NCI-H2107 treated with DMSO at 0.1 percent for 48 hours (cell line): ENCODE measurements at regions not wholly inside any gene's neighbourhood (a gene's known extent, or its start where the extent isn't known, plus 50 kb on each side); places are given as distances from the start of the nearest gene placed in this dataset.
"Not testable (repeated sequence)": the region's sequence is repeated elsewhere in the genome, so short reads cannot be mapped to it uniquely, and the experiment has no call there.

Experiments
- DNase-seq: peaks from one replicate; lab custom pipeline; 2025; ENCODE audit not compliant: unreplicated experiment; lab: John Stamatoyannopoulos, UW

DNA sequence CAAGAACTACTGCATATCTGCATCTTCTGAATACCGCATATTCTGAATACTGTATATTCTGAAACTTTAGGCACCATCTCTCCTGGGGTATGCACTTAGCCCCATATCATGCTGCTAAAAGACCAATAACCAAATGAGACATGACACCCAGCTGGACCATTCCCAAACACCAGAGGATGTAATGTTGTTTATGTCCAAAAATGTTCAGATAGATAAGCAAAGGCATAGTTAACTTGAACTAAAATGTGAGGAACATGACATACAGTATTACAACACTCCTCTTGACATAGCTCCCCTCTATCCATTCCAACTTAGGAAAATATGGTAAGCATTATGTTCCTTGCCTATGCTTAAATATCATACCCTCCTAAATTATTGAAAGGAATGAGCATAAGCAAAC, 127.3 kb downstream of the TENT5A start:
- DNase-seq: no peak

DNA sequence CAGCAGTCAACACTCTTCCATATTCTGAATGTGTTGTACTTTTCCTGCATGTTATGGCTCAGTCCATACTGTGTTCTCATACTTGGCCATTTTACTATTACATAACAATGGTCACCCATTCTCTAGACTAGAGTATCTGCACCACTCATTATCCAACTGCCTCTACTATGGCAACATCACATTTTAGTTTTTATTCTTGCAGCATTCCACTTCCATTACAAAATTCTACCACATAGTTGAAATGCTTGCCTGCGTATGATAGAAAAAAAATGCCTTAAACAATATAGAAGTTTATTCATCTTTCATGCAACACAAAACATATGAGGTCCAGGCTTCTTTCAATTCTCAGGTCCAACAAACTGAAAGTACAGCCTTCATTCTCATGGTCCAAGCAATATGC, 128.0 kb downstream of the TENT5A start:
- no peak for DNase-seq

DNA sequence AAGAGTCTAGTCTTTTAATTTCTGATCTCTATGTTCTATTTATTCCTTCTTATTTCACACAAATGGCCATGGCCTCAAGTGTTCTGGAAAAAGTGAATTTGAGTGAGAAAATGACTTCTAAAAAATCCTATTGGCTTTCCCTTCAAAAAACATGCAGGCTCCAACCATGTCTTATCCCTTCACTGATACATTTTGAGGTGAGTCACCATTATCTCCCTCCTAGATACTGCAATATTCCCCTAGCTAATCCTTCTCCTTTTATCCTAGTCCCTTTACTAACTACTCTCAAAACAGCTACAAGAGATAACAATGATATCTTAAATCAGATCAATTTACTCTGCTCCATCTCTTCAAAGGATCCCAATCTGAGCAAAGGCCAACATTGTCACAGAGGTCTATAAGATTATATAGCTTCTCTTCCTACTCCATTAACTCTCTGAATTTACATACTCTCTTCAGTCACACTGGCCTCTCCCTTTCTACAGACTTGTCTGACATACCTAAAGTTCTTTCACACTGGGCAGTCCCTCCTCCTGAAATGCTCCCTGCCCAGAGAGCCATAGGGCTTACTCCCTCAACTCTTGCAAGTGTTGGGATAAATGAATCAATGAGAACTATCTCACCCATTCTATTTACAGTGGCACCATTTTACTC, 129.2 kb downstream of the TENT5A start:
- no peak for DNase-seq

DNA sequence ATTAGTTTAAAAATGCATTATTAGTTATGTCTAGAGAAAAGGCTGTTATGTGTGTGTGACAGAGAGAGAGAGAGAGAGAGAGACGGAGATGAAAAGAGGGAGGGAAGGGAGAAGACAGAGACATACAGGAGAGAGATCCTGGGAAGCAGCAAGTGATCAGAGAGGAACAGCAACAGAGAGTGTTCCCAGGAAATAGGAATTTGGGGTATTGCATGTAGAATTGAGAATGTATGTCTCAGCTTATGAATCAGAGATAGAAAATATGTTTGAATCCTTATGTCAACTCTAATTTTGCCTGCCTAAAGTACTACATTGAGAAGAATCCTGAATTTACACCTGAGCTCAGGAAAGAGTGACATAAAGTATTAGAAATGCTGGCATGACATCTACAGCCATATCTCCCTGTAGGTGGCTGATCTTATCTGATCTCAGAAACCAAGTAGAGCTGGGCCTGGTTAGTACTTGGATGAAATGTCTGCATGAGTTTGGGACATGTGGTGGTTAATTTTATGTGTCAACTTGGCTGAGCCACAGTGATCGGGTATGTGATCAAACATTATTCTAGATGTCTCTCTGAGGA, 130.6 kb downstream of the TENT5A start:
- no peak for DNase-seq

DNA sequence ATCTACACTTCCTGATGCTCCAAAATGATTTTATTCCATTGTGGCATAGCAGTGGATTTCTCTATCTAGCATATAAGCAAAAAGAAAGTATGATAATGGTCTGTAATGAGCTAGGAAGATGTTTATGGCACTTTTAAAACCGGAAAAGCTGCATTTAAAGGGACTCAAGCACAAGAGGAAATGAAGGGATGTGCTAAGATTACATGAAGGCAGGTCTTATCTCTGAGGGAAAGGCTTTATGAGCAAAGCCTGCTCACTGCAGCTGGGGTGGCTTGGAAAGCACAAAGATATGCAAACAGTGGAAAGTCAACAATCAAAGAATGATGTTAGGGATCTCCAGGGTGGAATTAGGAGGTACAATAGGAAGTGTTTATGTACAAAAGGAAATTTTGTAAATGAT, 138.2 kb downstream of the TENT5A start:
- DNase-seq: no peak

DNA sequence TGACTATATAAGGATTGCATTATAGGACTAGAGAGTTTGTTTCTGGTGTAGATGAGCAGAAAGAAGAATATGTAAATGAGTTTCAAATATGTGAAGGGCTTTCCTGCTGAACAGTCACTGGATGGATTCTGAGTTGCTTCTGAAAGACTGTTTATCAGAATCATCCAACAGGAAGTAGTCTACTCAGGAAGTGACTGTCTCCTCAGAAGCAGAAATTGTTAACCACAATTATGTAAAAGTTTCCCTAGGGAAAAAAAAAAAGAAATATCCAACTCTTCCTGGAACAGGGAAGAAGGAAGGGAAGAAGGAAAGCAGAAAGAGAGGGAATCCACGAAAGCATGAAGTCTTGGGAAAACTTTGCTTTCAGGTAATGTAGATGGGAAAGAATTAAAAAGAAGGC, 138.9 kb downstream of the TENT5A start:
- DNase-seq: no peak

DNA sequence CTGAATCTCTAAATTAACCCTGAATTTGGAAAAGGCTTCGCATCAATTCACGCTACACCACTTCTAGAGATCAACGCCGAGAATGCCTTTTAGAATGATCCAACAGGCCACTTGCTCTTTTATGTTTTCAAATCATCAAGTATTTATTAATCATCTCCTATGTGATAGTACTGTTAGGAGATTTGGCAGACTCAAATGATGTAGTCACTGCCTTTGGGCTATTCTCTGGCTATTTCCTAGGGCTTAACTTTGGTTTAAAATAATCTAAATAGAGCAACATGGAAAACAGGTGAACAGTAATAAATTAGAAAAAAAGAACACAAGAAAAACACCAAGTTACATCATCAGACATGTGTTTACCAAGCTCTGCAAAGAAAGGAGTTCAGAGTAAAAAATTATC, 140.3 kb downstream of the TENT5A start:
- DNase-seq: no peak

DNA sequence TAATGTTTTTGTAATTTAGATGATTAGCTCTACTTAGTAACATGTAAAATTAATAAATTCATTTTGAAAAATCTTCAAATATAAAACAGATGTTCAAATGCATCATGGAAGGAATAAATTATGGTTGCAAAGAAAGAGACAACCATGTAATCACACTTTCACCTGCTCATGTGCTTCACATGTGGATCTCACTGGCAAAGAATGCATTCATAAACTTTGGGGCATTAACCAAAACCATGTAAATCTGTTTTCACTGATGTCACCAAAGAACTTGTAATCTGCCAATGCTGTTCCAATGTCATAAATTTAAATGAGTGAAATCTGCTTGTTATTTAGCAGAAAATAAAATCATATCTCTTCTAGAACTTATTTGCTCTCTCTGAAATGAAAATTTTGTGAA, 142.7 kb downstream of the TENT5A start:
- DNase-seq: no peak

DNA sequence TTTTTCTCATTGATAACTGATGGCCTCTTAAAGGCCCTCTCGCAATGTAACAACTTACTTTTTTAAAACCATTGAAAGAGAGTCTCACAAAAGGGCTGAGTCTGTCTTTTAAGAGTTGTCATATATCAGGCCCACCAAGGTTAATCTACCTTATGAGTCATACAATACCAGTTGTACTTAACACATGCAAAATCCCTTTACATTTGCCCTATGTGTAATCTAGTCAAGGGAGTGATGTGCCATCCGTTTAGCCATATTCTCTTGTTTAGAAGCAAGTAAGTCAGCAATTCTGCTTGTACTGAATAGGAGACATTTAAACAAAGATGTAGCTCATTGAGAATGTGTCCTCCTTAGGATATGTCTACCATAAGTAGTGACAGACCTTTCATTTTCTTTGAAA, 143.7 kb downstream of the TENT5A start:
- no peak for DNase-seq

DNA sequence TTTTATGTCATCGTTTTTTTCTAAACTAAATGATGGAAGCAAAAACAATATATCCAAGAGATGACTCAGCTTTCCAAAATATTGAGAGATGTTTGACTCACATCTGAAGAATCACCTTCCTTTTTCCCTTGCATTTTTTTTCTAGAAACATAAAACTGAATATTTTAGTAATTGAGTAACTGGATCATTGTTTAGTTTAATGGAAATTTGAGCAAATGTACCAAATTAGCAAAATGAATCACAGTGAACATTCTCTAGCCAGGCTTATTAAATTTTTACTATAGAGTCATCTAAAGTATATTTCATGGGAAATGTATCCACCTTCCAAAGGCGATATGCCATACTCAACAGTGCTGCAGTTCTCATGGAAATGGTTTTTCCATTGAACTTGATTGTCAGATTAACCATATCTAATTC, 145.5 kb downstream of the TENT5A start:
- no peak for DNase-seq

DNA sequence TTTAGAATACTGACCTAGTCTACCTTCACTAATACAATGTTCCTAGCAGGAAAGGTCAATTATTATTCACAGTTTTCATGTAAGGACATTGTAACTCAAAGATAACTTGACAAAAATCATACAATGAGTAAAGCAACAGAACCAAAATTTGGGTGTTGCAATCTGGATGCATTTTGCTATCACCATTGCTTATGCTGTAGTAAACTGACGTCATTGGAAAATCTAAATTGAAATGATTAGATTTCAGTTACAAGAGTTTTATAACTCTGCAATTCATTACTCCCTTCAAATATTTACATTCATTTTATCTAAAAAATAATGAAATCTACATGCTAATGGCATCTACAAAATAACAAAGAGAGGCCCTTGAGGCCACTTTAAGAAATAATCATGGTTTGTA, 147.0 kb downstream of the TENT5A start:
- DNase-seq: no peak

DNA sequence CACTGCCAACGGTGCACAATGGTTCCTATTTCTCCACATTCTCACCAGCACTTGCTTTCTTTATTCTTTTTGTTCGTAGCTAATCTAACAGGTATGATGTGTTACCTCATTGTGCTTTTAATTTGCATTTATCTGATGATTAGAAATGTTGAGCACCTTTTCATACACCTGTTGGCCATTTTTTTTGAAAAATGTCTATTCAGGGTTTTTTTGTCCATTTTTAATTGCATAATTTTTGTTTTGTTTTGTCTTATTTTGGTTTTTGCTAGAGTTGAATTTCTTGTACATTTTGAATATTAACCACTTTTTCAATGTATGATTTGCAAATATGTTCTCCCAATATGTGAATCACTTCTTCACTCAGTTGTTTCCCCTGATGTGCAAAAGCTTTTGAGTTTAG, 150.6 kb downstream of the TENT5A start:
- DNase-seq: no peak

DNA sequence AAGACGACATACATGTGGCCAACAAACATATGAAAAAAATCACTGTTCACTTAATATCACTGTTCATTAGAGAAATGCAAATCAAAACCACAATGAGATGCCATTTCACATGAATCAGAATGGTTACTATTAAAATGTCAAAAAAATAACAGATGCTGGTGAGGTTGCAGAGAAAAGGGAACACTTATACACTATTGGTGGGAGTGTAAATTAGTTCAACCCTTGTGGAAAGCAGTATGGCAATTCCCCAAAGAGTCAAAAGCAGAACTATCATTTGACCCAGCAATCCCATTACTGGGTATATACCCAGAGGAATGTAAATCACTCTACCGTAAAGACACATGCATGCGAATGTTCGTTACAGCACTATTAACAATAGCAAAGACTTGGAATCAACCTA, 152.0 kb downstream of the TENT5A start:
- DNase-seq: not testable (repeated sequence)

DNA sequence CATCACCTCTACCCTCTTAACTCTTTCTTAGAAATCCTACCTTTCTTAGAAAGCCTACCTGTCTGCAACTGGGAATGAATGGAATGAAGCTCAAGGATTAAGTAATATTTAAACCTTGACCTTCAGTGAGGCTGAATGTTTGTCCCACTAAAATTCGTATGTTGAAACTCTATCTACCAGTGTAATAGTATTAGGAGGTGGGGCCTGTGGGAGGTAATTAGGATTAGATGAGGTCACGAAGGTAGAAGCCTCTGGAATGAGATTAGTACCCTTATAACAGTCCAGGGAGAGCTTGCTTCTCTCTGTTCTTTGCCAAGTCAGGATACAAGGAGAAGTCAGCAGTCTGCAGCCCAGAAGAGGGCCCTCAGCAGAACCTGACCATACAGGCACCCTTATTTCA, 158.0 kb downstream of the TENT5A start:
- no peak for DNase-seq

DNA sequence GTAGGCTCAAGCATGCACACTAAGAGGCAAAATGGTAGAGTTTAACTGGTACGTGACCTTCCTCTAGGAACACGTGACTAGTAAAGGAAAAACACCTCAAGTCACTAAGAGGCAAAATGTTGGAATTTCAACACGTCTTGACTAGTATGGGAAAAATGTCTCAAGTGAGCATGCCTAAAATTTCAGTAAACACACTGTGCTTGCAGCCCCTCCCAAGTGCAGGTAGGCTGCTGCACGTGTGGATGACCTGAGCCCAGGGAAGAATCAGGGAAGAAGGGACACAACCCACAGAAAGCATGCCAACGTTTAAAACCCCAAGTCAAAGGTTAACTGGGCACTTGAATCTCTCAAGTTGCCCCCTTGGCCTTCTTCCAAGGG, 162.2 kb downstream of the TENT5A start:
- no peak for DNase-seq

DNA sequence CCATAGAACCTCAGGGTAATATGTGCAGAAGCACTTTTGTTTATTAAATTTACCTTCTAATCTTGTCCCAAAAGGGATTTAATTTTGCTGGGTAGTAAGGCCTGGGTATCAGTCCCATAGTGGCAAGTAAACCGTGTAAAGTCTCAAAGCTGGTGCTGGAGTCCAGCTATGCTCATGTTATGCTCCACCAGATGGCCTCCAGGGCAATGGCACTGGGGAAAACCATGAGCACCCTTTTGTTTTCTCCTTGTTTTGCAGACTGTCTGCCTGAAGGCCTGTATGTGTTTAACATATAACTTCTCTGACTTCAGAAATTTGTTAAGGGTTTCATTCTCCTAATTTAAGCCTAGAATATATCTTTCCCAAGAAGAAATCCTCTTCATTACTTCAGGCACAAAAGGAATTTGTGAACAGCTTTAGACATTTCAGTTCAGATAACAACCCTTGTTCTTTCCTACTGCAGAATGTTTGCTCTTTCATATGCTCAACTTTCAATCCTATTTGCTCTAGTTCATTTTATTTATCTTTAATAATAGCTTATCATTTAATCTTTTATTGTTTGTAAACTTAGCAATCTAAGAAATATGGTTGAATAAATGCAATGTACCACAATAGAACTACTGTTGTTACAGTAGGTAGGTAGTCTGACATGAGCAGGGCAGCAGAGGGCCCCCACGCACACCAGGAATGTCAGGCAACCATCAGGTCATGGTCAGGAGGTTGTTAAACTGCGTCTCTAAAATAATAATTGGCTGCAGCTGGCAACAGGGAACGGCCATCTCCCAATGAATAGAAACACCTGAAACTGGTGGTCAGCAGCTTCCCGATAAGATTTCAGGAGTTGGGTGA, 162.8 kb downstream of the TENT5A start:
- DNase-seq: no peak

DNA sequence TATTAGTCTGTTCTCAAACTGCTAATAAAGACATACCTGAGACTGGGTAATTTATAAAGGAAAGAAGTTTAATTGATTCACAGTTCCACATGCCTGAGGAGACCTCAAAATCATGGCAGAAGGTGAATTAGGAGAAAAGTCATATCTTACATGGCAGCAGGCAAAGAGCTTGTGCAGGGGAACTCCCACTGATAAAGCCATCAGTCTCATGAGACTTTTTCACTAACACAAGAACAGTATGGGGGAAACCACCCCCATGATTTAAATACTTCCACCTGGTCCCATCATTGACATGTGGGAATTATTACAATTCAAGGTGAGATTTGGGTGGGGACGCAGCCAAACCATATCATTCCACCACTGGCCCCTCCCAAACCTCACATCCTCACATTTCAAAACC, 166.8 kb downstream of the TENT5A start:
- DNase-seq: not testable (repeated sequence)

DNA sequence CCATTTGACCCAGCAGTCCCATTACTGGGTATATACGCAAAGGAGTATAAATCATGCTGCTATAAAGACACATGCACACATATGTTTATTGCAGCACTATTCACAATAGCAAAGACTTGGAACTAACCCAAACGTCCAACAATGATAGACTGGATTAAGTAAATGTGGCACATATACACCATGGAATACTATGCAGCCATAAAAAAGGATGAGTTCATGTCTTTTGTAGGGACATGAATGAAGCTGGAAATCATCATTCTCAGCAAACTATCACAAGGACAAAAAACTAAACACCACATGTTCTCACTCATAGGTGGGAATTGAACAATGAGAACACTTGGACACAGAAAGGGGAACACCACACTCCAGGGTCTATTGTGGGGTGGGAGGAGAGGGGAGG, 168.3 kb downstream of the TENT5A start:
- not testable (repeated sequence) for DNase-seq

DNA sequence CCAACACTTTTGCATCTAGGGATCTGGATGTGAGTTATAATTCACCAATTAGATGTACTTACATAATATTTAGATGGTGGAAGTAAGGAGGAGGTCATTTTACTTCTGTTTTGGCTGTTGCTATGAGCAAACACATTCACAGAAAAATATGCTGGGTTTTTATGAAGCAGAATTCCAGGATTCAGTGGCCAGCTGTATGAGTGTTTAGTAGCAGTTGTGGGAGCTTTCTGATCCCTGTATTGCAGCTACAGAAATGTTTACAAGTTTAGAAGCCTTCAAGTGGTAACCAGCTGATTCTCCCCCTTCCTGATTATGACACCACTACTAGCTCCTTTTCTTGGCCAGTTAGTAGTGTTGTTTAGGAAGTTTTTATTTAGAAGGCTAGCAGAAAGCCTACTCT, 177.0 kb downstream of the TENT5A start:
- no peak for DNase-seq

DNA sequence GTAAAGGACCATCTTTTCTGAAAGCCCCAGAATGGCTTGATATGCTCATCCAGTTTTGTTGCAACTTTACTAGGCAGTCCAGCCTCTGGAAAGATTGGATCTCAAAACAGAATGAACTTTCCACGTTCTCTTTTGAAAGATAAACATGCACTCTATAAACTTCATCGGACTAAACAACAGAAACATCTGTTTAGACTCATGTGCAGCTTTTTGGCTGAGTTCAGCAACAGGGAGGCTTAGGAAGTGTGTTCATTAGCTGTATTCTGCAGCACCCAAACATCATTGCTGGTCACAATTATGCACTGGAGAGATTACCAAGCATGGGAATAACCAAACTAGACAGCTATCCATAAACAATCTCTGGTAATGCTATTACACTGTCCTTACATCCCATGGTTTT, 180.5 kb downstream of the TENT5A start:
- no peak for DNase-seq

DNA sequence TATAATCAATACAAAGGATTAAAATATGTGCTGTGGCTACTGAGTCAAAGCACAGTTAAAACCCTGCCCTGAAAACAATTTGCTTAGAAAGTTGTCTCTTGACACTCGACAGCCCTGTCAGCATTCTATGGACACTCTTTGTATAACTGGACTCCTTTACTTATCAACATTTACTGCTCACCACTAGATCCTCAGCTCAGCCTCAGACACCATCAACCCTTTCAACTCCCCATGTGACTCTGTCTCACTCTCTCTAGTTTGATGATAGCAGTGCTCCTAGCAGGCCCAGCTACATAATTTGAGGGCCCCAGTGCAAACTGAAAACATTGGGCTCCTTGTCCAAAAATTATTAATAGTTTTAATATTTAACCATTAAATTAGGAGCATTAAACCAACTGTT, 181.8 kb downstream of the TENT5A start:
- DNase-seq: no peak

DNA sequence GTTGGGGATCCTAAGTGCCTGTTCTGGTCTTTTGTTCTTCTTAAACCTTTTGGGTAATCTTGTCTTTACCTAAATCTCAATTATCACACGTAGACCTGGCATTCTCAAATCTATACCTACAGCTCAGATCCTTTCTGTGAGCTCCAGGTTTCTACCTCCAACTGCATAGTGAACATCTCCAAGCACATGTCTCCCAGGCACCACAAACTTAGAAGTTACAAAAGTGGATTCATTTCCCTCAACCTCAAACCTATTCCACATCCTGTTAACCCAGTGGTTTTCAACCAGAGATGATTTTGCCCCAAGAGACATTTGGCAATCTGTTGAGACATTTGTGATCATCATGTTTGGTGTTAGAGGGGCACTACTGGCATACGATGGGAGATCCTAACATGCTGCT, 183.5 kb downstream of the TENT5A start:
- DNase-seq: no peak
